ENCODE measurements at regions not wholly inside any gene's neighbourhood (a gene's known extent, or its start where the extent isn't known, plus 50 kb on each side); places are given as distances from the start of the nearest gene placed in this dataset.

GRCh38 chr14:51401272-51401671, 161.2 kb downstream of the TMX1 start:
- DNase-seq (ENCODE audit: low spot score), result no peak
- TF ChIP-seq CTCF (IDR thresholded peaks at IDR 0.05; ENCODE audit: extremely low read depth, insufficient read depth, missing control alignments), result no peak
- in situ Hi-C loops (cut with MboI; ENCODE audit: low pct_unique_long_range_greater_than_20kb, low sequenced_read_pairs, unreplicated experiment), result no loop called here

GRCh38 chr14:51401756-51402155, 161.7 kb downstream of the TMX1 start:
- in situ Hi-C loops (cut with MboI; ENCODE audit: low pct_unique_long_range_greater_than_20kb, low sequenced_read_pairs, unreplicated experiment), result no loop called here
- no peak for DNase-seq (ENCODE audit: low spot score)
- TF ChIP-seq CTCF (IDR thresholded peaks at IDR 0.05; ENCODE audit: extremely low read depth, insufficient read depth, missing control alignments), result no peak

GRCh38 chr14:51410897-51411296, 170.8 kb downstream of the TMX1 start:
- DNase-seq (ENCODE audit: low spot score), result no peak
- no peak for TF ChIP-seq CTCF (IDR thresholded peaks at IDR 0.05; ENCODE audit: extremely low read depth, insufficient read depth, missing control alignments)
- in situ Hi-C loops (cut with MboI; ENCODE audit: low pct_unique_long_range_greater_than_20kb, low sequenced_read_pairs, unreplicated experiment), result no loop called here

DNA sequence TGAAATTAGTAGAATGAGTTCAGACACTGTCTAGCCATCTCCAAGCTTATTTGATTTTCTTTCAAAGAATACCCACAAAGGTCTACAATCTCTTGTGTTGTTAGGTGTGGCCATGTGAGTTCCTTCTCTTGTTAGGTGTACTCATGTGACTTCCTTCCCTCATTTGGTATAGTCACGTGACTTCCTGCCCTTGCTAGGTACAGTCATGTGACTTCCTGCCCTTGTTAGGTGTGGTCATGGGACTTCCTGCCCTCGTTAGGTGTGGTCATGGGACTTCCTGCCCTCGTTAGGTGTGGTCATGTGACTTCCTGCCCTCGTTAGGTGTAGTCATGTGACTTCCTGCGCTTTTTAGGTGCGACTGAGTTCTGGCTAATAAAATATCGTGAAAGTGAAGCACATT, 179.6 kb downstream of the TMX1 start:
- in situ Hi-C loops (cut with MboI; ENCODE audit: low pct_unique_long_range_greater_than_20kb, low sequenced_read_pairs, unreplicated experiment), result no loop called here
- no peak for DNase-seq (ENCODE audit: low spot score)
- TF ChIP-seq CTCF (IDR thresholded peaks at IDR 0.05; ENCODE audit: extremely low read depth, insufficient read depth, missing control alignments), result no peak

DNA sequence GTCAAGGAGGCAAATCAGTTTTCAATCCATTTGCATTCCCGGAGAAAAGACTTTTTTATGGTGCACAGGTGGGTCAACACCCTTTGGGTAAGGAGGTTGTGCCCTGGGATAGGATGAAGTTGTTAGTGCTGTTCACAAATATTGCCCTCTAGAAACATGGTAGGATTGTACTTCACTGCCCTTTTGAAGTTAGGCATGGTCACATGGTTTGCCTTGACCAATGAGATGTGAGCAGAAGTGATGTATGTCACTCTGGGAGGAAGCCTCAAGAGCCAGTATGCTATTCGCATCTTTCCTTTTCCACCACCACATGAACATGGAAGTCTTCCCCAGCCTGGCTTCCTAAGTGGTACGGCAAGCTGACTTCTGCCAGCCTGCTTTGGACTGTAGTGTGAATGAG, 182.7 kb downstream of the TMX1 start:
- in situ Hi-C loops (cut with MboI; ENCODE audit: low pct_unique_long_range_greater_than_20kb, low sequenced_read_pairs, unreplicated experiment), result no loop called here
- DNase-seq (ENCODE audit: low spot score), result no peak
- no peak for TF ChIP-seq CTCF (IDR thresholded peaks at IDR 0.05; ENCODE audit: extremely low read depth, insufficient read depth, missing control alignments)

GRCh38 chr14:51424041-51424440, 184.0 kb downstream of the TMX1 start:
- DNase-seq (ENCODE audit: low spot score), result no peak
- in situ Hi-C loops (cut with MboI; ENCODE audit: low pct_unique_long_range_greater_than_20kb, low sequenced_read_pairs, unreplicated experiment), result no loop called here
- TF ChIP-seq CTCF (IDR thresholded peaks at IDR 0.05; ENCODE audit: extremely low read depth, insufficient read depth, missing control alignments), result no peak

All from GM13977 (cell line).